Skeletal muscle tissue (tissue), 3 donors: ENCODE measurements at regions not wholly inside any gene's neighbourhood (a gene's known extent, or its start where the extent isn't known, plus 50 kb on each side); places are given as distances from the start of the nearest gene placed in this dataset.

Experiments used
- H3K27ac ChIP-seq: one replicate; pipeline ENCODE4 v1.7.0; 2013; ENCODE audit warnings: mild to moderate bottlenecking, low read depth, low read length, inconsistent platforms
- H3K27me3 ChIP-seq, 3 donors: one replicate each; pipeline ENCODE4 v1.7.0; 2013; ENCODE audit warnings: low read length in 3 of 3; ENCODE audit not compliant: control insufficient read depth in 3 of 3, insufficient read depth in 3 of 3
- H3K36me3 ChIP-seq, 3 donors: one replicate each; pipeline ENCODE4 v1.7.0; 2013; ENCODE audit warnings: low read length in 3 of 3; ENCODE audit not compliant: control insufficient read depth in 3 of 3, insufficient read depth in 3 of 3
- H3K4me1 ChIP-seq, 3 donors: one replicate each; pipeline ENCODE4 v1.7.0; 2013; ENCODE audit warnings: low read length in 3 of 3, mild to moderate bottlenecking in 3 of 3; ENCODE audit not compliant: control insufficient read depth in 3 of 3, insufficient read depth in 3 of 3
- H3K4me3 ChIP-seq, 3 donors: one replicate each; pipeline ENCODE4 v1.7.0; 2013; ENCODE audit warnings: low read length in 3 of 3
- H3K9ac ChIP-seq, 3 donors: one replicate each; pipeline ENCODE4 v1.7.0; 2013; ENCODE audit warnings: low read length in 3 of 3, mild to moderate bottlenecking in 3 of 3, moderate library complexity in 2 of 3, low read depth in 1 of 3
- H3K9me3 ChIP-seq, 3 donors: one replicate each; pipeline ENCODE4 v1.7.0; 2013; ENCODE audit warnings: low read length in 3 of 3; ENCODE audit not compliant: control insufficient read depth in 3 of 3
- donor health status: Osteomylitis.

- Histone ChIP-seq H3K27me3 (no peaks in the 10 kb centered on the region), H3K9ac (no peak overlapping the region), H3K9me3 (peaks cover 0 to 3% (median 0%) of the 10 kb centered on the region in 3 donors), H3K4me3 (no peak overlapping the region), H3K4me1 (no peaks in the 10 kb centered on the region), H3K36me3 (no peaks in the 10 kb centered on the region), H3K27ac (no peak overlapping the region)
These were observed 289.9 kb upstream of the ZFP64 start for GRCh38 chr20:52481443-52481842.

DNA sequence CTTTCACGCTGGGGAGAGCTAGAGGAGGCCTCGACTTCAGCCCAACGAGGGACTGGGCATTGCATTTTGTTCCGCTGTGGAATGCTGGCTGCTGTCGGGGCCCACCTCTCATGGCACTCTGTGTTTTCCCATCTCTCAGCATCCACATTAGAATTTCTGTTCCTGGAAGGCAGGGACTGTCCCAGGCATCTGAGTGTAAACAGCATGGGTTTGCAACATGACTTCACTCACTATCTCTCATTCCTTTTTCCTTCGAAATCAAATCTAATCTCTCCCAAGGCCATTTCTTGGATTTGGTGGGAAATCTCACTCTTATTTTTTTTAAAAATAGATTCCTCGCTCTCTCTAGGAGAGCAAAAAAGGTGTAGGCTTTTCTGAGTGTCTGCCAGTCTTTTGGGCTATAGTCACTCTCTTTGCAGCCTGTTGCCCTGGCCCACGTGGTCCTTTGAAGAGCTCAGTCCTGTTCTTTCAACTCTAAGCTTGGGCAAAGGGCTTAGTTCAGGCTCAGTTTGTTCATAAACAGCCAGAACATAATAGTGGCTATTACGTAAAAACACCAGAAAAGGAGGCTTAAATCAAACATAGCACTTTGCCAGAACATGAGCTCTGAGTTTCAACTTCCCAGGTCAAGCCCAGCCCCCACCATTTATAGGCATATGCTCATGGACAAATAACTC, 284.6 kb upstream of the ZFP64 start:
- Histone ChIP-seq H3K27me3 (no peaks in the 10 kb centered on the region), H3K27ac (no peak overlapping the region), H3K36me3 (no peaks in the 10 kb centered on the region), H3K4me3 (no peak overlapping the region), H3K4me1 (no peaks in the 10 kb centered on the region), H3K9me3 (peaks cover 0 to 3% (median 0%) of the 10 kb centered on the region in 3 donors), H3K9ac (no peak overlapping the region)

DNA sequence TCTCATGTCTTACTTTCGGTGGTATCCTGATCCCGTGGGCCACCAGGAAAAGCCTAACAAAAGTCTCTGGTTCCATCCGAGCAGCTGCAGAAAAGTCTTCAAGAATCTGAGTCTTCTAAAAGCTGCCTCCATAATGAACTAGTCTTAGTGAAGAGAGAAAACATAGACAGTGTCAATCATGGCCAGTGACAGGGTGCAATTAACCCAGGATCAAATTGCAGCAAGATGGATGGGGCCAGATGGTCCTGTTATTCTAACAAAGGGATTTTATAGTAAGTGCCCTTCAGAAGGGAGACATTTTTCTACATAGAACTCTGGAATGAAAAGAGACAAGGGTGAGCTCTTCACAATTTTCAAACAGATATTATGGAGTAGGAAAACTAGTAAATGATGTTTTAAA, 281.6 kb upstream of the ZFP64 start:
- Histone ChIP-seq H3K36me3 (no peaks in the 10 kb centered on the region), H3K4me1 (no peaks in the 10 kb centered on the region), H3K4me3 (no peak overlapping the region), H3K27me3 (no peaks in the 10 kb centered on the region), H3K9me3 (no peaks in the 10 kb centered on the region), H3K9ac (no peak overlapping the region), H3K27ac (no peak overlapping the region)

- H3K27me3 ChIP-seq: no peaks in the 10 kb centered on the region
- no peak overlapping the region for H3K4me3 ChIP-seq
- H3K9me3 ChIP-seq: no peaks in the 10 kb centered on the region
- no peaks in the 10 kb centered on the region for H3K4me1 ChIP-seq
- no peak overlapping the region for H3K27ac ChIP-seq
- no peak overlapping the region for H3K9ac ChIP-seq
- H3K36me3 ChIP-seq: no peaks in the 10 kb centered on the region
These were observed 279.0 kb upstream of the ZFP64 start for GRCh38 chr20:52470561-52470960.

DNA sequence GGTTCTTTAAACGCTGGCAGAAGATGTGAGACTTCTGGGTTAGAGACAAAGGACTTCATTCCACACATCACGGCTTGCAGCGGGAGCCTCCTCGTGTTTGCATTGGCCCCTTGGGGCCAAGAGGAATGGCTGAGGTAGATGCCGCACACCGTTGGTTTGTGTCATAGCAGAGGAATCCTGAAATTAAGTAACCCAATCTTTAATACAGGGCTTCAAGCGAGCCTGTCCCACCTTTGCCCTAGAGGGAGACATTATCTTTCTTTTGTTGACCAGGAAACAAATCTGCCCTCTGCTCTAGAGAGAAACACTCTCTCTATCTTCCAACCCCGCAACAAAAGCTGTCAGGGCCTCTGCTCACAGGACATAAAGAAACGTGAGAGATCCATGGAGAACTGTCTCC, 277.5 kb upstream of the ZFP64 start:
- no peak overlapping the region for H3K9ac ChIP-seq
- no peak overlapping the region for H3K27ac ChIP-seq
- H3K4me1 ChIP-seq: no peaks in the 10 kb centered on the region
- H3K4me3 ChIP-seq: no peak overlapping the region
- H3K27me3 ChIP-seq: peaks cover 0 to 6% (median 0%) of the 10 kb centered on the region in 3 donors
- no peaks in the 10 kb centered on the region for H3K36me3 ChIP-seq
- no peaks in the 10 kb centered on the region for H3K9me3 ChIP-seq

- Histone ChIP-seq H3K4me1 (no peaks in the 10 kb centered on the region), H3K27me3 (peaks cover 0 to 6% (median 0%) of the 10 kb centered on the region in 3 donors), H3K9me3 (no peaks in the 10 kb centered on the region), H3K36me3 (no peaks in the 10 kb centered on the region), H3K4me3 (no peak overlapping the region), H3K27ac (no peak overlapping the region), H3K9ac (no peak overlapping the region)
These were observed 274.4 kb upstream of the ZFP64 start for GRCh38 chr20:52465991-52466390.

GRCh38 chr20:52461582-52461981, 270.0 kb upstream of the ZFP64 start:
- no peaks in the 10 kb centered on the region for H3K36me3 ChIP-seq
- H3K4me3 ChIP-seq: no peak overlapping the region
- no peak overlapping the region for H3K9ac ChIP-seq
- H3K4me1 ChIP-seq: no peaks in the 10 kb centered on the region
- H3K9me3 ChIP-seq: peaks cover 0 to 5% (median 0%) of the 10 kb centered on the region in 3 donors
- peaks cover 0 to 6% (median 0%) of the 10 kb centered on the region in 3 donors for H3K27me3 ChIP-seq
- no peak overlapping the region for H3K27ac ChIP-seq

DNA sequence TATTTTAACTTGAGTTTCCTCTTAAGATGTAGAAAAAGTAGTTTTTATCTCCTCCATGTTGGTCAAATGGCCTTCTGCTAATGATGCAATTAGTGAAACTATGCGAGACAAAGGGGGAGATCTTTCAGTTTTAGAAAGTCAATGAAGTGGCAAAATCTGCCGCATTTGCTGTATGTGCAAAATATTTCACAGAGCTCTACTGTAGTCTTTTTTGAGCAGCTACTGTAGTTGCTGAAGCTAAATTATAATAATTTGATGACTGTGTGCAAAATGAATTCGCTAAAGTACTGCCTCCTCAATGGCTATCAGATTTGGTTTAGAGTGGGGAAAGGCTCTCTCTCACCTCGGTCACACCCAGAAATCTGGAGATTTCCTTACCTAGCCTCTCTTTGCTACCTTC, 267.6 kb upstream of the ZFP64 start:
- Histone ChIP-seq H3K27me3 (no peaks in the 10 kb centered on the region), H3K4me1 (no peaks in the 10 kb centered on the region), H3K9me3 (peaks cover 0 to 5% (median 0%) of the 10 kb centered on the region in 3 donors), H3K9ac (no peak overlapping the region), H3K27ac (no peak overlapping the region), H3K4me3 (no peak overlapping the region), H3K36me3 (no peaks in the 10 kb centered on the region)

- no peak overlapping the region for H3K9ac ChIP-seq
- no peak overlapping the region for H3K4me3 ChIP-seq
- no peaks in the 10 kb centered on the region for H3K36me3 ChIP-seq
- no peak overlapping the region for H3K27ac ChIP-seq
- no peaks in the 10 kb centered on the region for H3K4me1 ChIP-seq
- no peaks in the 10 kb centered on the region for H3K27me3 ChIP-seq
- H3K9me3 ChIP-seq: peaks cover 0 to 5% (median 0%) of the 10 kb centered on the region in 3 donors
These were observed 266.2 kb upstream of the ZFP64 start for GRCh38 chr20:52457826-52458225.

DNA sequence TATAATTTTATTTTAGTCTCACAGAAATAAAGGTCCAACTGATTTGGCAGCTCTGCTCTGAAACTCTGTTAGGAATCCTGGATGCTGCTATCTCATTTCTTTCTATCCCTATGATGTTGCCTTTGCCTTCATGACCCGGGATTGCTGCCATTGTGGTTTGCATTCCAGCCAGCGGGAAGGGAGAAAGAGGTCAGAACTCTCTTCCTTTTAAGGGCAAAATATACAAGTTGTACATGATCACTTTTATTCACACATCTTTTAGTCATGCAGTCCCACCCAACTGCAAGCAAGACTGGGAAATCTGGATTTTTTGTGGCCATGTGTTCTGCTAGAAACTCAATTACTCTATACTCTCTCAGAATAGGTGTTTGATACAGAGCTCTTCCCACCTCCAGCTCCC, 263.1 kb upstream of the ZFP64 start:
- no peak overlapping the region for H3K4me3 ChIP-seq
- no peaks in the 10 kb centered on the region for H3K36me3 ChIP-seq
- peaks cover 0 to 5% (median 0%) of the 10 kb centered on the region in 3 donors for H3K9me3 ChIP-seq
- no peak overlapping the region for H3K27ac ChIP-seq
- no peak overlapping the region for H3K9ac ChIP-seq
- no peaks in the 10 kb centered on the region for H3K4me1 ChIP-seq
- H3K27me3 ChIP-seq: no peaks in the 10 kb centered on the region
